ENCODE measurements at regions not wholly inside any gene's neighbourhood (a gene's known extent, or its start where the extent isn't known, plus 50 kb on each side); places are given as distances from the start of the nearest gene placed in this dataset.

- DNase-seq = no peak
Observed at GRCh38 chr1:221794935-221795334, 53.0 kb upstream of the DUSP10 start.

- no peak for DNase-seq
Observed at GRCh38 chr1:221794079-221794670, 52.3 kb upstream of the DUSP10 start.

- DNase-seq = no peak
Observed at GRCh38 chr1:221793439-221794078, 51.7 kb upstream of the DUSP10 start.

- no peak for DNase-seq
Observed at GRCh38 chr1:221791846-221792245, 50.0 kb upstream of the DUSP10 start.

Measured in DMS79 (cell line).